HG03342 (cell line): ENCODE measurements at regions not wholly inside any gene's neighbourhood (a gene's known extent, or its start where the extent isn't known, plus 50 kb on each side); places are given as distances from the start of the nearest gene placed in this dataset.
"Not testable (repeated sequence)": the region's sequence is repeated elsewhere in the genome, so short reads cannot be mapped to it uniquely, and the experiment has no call there.

ENCODE experiments used
- ATAC-seq: cut with Tn5 transposase; IDR thresholded peaks from one replicate; pipeline ENCODE4 v1.9.1; 2021; ENCODE audit warnings: mild to moderate bottlenecking, moderate library complexity; ENCODE audit not compliant: unreplicated experiment

GRCh38 chr1:91099746-91100621 is 78.1 kb upstream of the ZNF644 start:
- ATAC-seq: no peak

- ATAC-seq: no peak
These were observed 76.6 kb upstream of the ZNF644 start for GRCh38 chr1:91098299-91098906.

GRCh38 chr1:91095321-91095720 is 73.5 kb upstream of the ZNF644 start:
- not testable (repeated sequence) for ATAC-seq

GRCh38 chr1:91092503-91092902 is 70.7 kb upstream of the ZNF644 start:
- no peak for ATAC-seq

GRCh38 chr1:91091812-91092211 is 70.0 kb upstream of the ZNF644 start:
- ATAC-seq: no peak

GRCh38 chr1:91080650-91081049 is 58.8 kb upstream of the ZNF644 start:
- ATAC-seq: no peak

- no peak for ATAC-seq
These were observed 57.0 kb upstream of the ZNF644 start for GRCh38 chr1:91078859-91079258.

GRCh38 chr1:91076834-91077233 is 55.0 kb upstream of the ZNF644 start:
- no peak for ATAC-seq

GRCh38 chr1:91075233-91076135 is 53.6 kb upstream of the ZNF644 start:
- ATAC-seq: no peak

GRCh38 chr1:91073299-91073698 is 51.5 kb upstream of the ZNF644 start:
- no peak for ATAC-seq

GRCh38 chr1:91071838-91072237 is 50.0 kb upstream of the ZNF644 start:
- no peak for ATAC-seq
